Lung (tissue), 11 donors: ENCODE measurements at regions not wholly inside any gene's neighbourhood (a gene's known extent, or its start where the extent isn't known, plus 50 kb on each side); places are given as distances from the start of the nearest gene placed in this dataset.
A peak's percentile ranks its signal among the peaks of the same experiment; 100 is the strongest.
"Not testable (repeated sequence)": the region's sequence is repeated elsewhere in the genome, so short reads cannot be mapped to it uniquely, and the experiment has no call there.

ENCODE experiments used
- ATAC-seq: fragments of 200-7000 bp; cut with Tn5 transposase; one replicate; pipeline ENCODE4 v1.9.1; 2020; ENCODE audit warnings: moderate number of reproducible peaks; ENCODE audit not compliant: insufficient read depth, low FRiP score
- DNase-seq, 3 donors: peaks; one replicate each; pipeline ENCODE4 v3.0.0-alpha.2; 2013 to 2017
- H3K27ac ChIP-seq, 2 donors: one replicate each; pipeline ENCODE4 v1.5.1; 2013; ENCODE audit warnings: mild to moderate bottlenecking in 2 of 2, moderate library complexity in 2 of 2, control low read depth in 1 of 2, inconsistent platforms in 1 of 2, low read depth in 1 of 2, low read length in 1 of 2
- H3K27me3 ChIP-seq, 3 donors: one replicate each; pipeline ENCODE4 v1.5.1; 2013; ENCODE audit warnings: low read length in 2 of 3; ENCODE audit not compliant: control insufficient read depth in 3 of 3, insufficient read depth in 3 of 3
- H3K36me3 ChIP-seq, 4 donors: one replicate each; pipeline ENCODE4 v1.5.1; 2013; ENCODE audit warnings: low read length in 4 of 4, mild to moderate bottlenecking in 1 of 4, moderate library complexity in 1 of 4; ENCODE audit not compliant: control insufficient read depth in 4 of 4, insufficient read depth in 4 of 4
- H3K4me1 ChIP-seq, 5 donors: one replicate each; pipeline ENCODE4 v1.5.1; 2013; ENCODE audit warnings: low read length in 5 of 5, mild to moderate bottlenecking in 2 of 5, moderate library complexity in 1 of 5; ENCODE audit not compliant: control insufficient read depth in 5 of 5, insufficient read depth in 5 of 5
- H3K4me3 ChIP-seq: one replicate; pipeline ENCODE4 v1.5.1; 2013; ENCODE audit warnings: mild to moderate bottlenecking, control low read depth, moderate library complexity
- H3K9ac ChIP-seq, 2 donors: one replicate each; pipeline ENCODE4 v1.5.1; 2013; ENCODE audit warnings: low read length in 2 of 2, control low read depth in 1 of 2; ENCODE audit not compliant: insufficient read depth in 1 of 2
- H3K9me3 ChIP-seq, 4 donors: one replicate each; pipeline ENCODE4 v1.5.1; 2013; ENCODE audit warnings: low read length in 3 of 4, mild to moderate bottlenecking in 1 of 4, moderate library complexity in 1 of 4; ENCODE audit not compliant: control insufficient read depth in 4 of 4, insufficient read depth in 3 of 4
- WGBS, 2 donors: extraction: QIAGEN DNeasy Blood & Tissue Kit; methylation state at CpG; one replicate each; pipeline ENCODE4 v1.1.7; 2013; 5-methylcytosine and 5-hydroxymethylcytosine counted together
- TF ChIP-seq, protein P1 (sequence below): IDR thresholded peaks from 2 replicates; pipeline ENCODE4 v1.5.1; 2012; ENCODE audit warnings: mild to moderate bottlenecking; ENCODE audit errors: control extremely low read depth, extremely low read depth
- donor health status: control.
- donor health status: control.
- donor health status: Bipolar disorder and iron deficiency.
- donor health status: healthy.
- donor health status: DM: yes; HTN: yes; CAD: no.

DNA sequence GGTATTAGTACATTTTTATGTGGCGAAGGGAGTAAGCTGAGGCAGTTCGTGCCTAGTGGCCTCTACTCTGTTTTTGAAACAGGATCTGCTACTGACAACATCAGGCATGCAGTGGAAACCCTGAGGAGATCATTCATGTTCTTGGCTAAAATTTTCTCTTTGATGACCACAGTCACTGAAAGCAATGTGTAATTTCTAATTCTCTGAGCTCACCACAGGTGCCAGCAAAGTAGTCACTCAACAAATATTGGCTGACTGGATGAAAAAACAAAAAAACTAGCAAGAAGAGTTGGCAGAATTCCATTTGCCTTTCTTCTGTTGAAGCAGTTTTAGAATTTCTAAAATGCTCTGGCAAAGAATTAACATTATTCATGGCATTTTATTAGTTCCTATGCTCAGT is 176.5 kb upstream of the KCTD7 start:
- peaks cover 0 to 2% (median 0%) of the 10 kb centered on the region in 4 donors for H3K36me3 ChIP-seq
- no peaks in the 10 kb centered on the region for H3K4me1 ChIP-seq
- no peaks in the 10 kb centered on the region for H3K27me3 ChIP-seq
- 88% methylated on average over 2 of the region's 2 CpGs for WGBS, 2 donors
- DNase-seq (peak in 1 of 3 donors; percentile 27), ATAC-seq (no peak)
- no peak overlapping the region for H3K9ac ChIP-seq
- no peak overlapping the region for H3K4me3 ChIP-seq
- no peak overlapping the region for H3K27ac ChIP-seq
- H3K9me3 ChIP-seq: no peaks in the 10 kb centered on the region
- TF ChIP-seq, protein P1, sequence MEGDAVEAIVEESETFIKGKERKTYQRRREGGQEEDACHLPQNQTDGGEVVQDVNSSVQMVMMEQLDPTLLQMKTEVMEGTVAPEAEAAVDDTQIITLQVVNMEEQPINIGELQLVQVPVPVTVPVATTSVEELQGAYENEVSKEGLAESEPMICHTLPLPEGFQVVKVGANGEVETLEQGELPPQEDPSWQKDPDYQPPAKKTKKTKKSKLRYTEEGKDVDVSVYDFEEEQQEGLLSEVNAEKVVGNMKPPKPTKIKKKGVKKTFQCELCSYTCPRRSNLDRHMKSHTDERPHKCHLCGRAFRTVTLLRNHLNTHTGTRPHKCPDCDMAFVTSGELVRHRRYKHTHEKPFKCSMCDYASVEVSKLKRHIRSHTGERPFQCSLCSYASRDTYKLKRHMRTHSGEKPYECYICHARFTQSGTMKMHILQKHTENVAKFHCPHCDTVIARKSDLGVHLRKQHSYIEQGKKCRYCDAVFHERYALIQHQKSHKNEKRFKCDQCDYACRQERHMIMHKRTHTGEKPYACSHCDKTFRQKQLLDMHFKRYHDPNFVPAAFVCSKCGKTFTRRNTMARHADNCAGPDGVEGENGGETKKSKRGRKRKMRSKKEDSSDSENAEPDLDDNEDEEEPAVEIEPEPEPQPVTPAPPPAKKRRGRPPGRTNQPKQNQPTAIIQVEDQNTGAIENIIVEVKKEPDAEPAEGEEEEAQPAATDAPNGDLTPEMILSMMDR: no peak

DNA sequence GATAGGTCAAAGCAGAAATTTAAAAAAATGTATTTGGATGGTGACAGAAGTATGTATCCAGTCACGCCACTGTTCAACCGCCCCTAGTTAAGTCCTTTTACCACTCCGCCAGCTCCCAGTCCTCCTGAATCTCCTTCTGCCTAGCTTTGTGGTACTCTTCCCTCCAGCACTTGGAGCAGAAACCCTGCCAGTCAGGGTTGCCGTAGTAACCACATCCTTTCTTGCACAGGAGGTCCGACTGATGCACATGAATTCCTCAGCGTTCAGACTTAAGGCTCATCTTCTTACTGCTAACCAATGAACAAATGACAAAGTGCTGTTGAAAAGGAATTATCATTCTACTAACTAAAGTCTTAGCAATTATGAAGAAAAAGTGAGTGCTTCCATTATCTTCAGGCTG is 175.3 kb upstream of the KCTD7 start:
- peaks cover 0 to 2% (median 0%) of the 10 kb centered on the region in 4 donors for H3K36me3 ChIP-seq
- ATAC-seq (no peak), DNase-seq (no peak)
- no peaks in the 10 kb centered on the region for H3K4me1 ChIP-seq
- 91 to 96% methylated on average over 6 of the region's 6 CpGs for whole genome bisulfite sequencing, 2 donors
- H3K4me3 ChIP-seq: no peak overlapping the region
- H3K27ac ChIP-seq: no peak overlapping the region
- TF ChIP-seq, protein P1: no peak
- H3K27me3 ChIP-seq: no peaks in the 10 kb centered on the region
- H3K9ac ChIP-seq: no peak overlapping the region
- H3K9me3 ChIP-seq: no peaks in the 10 kb centered on the region

DNA sequence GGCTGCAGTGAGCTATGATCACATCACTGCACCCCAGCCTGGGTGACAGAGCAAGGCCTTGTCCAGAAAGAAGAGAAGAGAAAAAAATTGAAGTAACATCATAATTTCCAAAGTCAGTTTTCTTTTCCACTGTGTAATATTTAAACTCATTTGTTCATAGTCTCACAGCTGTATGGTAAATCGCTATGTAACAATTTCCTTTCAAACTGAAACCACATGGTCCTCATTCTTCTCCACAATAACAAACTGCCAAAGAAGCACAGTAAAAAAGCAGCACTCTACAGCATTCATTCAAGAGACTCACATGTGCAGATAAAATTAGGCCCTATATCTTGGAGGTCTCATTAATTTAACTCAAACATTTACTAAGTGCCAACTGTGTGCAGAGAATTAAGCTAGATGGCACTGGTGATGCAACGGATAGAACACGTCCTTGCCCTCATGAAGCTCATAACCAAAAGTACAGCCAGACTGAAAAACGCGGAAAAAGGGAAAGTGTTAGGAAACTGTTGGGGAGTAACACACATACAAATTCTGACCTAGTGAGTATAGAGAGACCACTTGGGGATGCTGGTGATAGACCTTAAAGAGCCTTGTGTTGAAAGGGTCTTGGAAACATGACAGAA is 174.0 kb upstream of the KCTD7 start:
- ATAC-seq (no peak), DNase-seq (no peak)
- H3K36me3 ChIP-seq: peaks cover 0 to 2% (median 0%) of the 10 kb centered on the region in 4 donors
- no peaks in the 10 kb centered on the region for H3K4me1 ChIP-seq
- no peak overlapping the region for H3K27ac ChIP-seq
- TF ChIP-seq, protein P1: no peak
- no peak overlapping the region for H3K9ac ChIP-seq
- H3K27me3 ChIP-seq: no peaks in the 10 kb centered on the region
- H3K4me3 ChIP-seq: no peak overlapping the region
- no peaks in the 10 kb centered on the region for H3K9me3 ChIP-seq
- WGBS, 2 donors: 43 to 75% methylated on average over 5 of the region's 5 CpGs

DNA sequence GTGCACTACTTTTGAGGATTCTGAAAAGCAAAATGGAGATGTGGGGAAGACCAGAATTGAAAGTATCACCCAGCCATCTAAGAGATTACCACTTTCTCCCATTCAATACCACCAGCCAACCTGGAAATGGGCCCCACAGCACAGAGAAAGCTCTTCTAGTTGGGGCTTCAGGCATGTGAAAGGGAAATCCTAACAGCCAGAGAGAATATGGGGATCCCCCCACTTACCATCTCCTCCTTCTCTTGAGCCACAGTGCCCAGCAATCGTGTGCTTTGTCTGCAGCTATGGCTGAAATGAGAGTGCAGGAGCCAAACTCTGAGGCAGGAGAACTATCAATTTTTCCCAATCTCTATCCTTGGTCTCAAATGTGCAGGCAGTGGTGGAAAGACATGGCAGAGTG is 173.2 kb upstream of the KCTD7 start:
- not testable (repeated sequence) for H3K4me1 ChIP-seq, ATAC-seq, H3K9me3 ChIP-seq, H3K36me3 ChIP-seq, H3K27me3 ChIP-seq, DNase-seq, H3K4me3 ChIP-seq, H3K27ac ChIP-seq, H3K9ac ChIP-seq
- 57 to 83% methylated on average over 1 of the region's 1 CpG for WGBS, 2 donors

DNA sequence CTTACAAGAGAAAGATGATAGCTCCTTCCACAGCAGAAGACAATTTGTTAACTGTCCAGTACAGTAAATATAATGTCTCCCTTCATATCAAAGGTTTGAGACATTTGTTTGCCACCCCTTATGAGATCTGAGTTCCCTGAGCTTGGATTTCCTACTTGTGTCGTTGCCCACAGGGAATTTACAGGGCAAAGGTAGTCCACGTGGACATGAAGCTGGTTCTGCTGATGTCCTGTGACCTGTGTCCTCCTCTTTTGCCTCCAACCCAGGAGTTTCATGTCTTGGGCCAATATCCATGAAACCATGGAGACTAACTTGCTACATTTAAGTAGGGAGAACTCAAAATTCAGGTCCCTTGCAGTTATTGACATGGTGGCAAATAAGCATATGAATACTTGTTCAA is 172.2 kb upstream of the KCTD7 start:
- not testable (repeated sequence) for H3K4me3 ChIP-seq, H3K4me1 ChIP-seq, DNase-seq, ATAC-seq, H3K27me3 ChIP-seq, H3K36me3 ChIP-seq, H3K9me3 ChIP-seq, H3K27ac ChIP-seq, H3K9ac ChIP-seq
- WGBS, 2 donors: 87 to 93% methylated on average over 2 of the region's 2 CpGs

DNA sequence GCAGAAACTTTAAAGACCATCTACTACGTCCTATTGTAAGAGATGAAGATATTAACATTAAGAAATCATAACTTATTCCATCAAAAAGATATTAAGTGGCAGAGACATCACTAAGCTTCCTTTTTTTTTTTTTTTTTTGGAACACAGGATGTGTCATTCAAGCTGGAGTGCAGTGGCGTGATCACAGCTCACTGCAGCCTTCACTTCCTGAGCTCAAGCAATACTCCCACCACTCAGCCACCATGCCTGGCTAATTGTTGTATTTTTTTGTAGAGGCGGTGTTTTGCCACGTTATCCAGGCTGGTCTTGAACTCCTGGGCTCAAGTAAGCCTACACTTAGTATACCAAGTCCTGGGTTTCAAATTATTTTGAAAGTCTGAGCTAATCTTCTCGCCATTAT is 169.7 kb upstream of the KCTD7 start:
- not testable (repeated sequence) for H3K27me3 ChIP-seq, H3K36me3 ChIP-seq, H3K27ac ChIP-seq, H3K4me1 ChIP-seq, H3K4me3 ChIP-seq, DNase-seq, H3K9me3 ChIP-seq, H3K9ac ChIP-seq, ATAC-seq
- WGBS, 2 donors: 39 to 47% methylated on average over 5 of the region's 5 CpGs
